Stomach (tissue), 8 donors: ENCODE measurements at regions not wholly inside any gene's neighbourhood (a gene's known extent, or its start where the extent isn't known, plus 50 kb on each side); places are given as distances from the start of the nearest gene placed in this dataset.

Experiments used
- DNase-seq, 2 donors: peaks; one replicate each; pipeline versions ENCODE4 v3.0.0 to v3.0.0-alpha.2; 2013 to 2019
- H3K27ac ChIP-seq, 5 donors: fragments of 200-600 bp in 4 of 5; sonication (generic) in 4 of 5; one replicate each; pipeline ENCODE4 v1.5.1; 2013 to 2019; ENCODE audit warnings: mild to moderate bottlenecking in 1 of 5, moderate library complexity in 1 of 5
- H3K27me3 ChIP-seq, 3 donors: fragments of 200-600 bp; sonication (generic); one replicate each; pipeline ENCODE4 v1.5.1; 2017 to 2019; ENCODE audit warnings: mixed run types in 1 of 3
- H3K36me3 ChIP-seq, 4 donors: fragments of 200-600 bp; sonication (generic); 1 replicate in 3 of 4; 2 replicates in 1 of 4; pipeline ENCODE4 v1.5.1; 2016 to 2019
- H3K4me1 ChIP-seq, 4 donors: fragments of 200-600 bp; sonication (generic); one replicate each; pipeline ENCODE4 v1.5.1; 2016 to 2019
- H3K4me3 ChIP-seq, 4 donors: fragments of 200-600 bp; sonication (generic) in 3 of 4; one replicate each; pipeline ENCODE4 v1.5.1; 2016 to 2019; ENCODE audit warnings: mild to moderate bottlenecking in 1 of 4
- H3K9me3 ChIP-seq, 4 donors: fragments of 200-600 bp; sonication (generic); one replicate each; pipeline ENCODE4 v1.5.1; 2016 to 2019
- CTCF ChIP-seq, 7 experiments: fragments of 450-650 bp in 4 of 7; fragments of 200-600 bp in 3 of 7; sonication (generic) in 3 of 7; IDR thresholded peaks; one replicate each; pipeline ENCODE4 v1.5.1; 2016 to 2019; ENCODE audit warnings: antibody characterized with exemption in 7 of 7, control low read depth in 2 of 7, mild to moderate bottlenecking in 1 of 7
- EP300 ChIP-seq: sonication (generic); formaldehyde crosslinking; IDR thresholded peaks from one replicate; pipeline ENCODE4 v1.6.1; 2017; ENCODE audit warnings: antibody characterized with exemption
- POLR2A ChIP-seq, 4 donors: fragments of 450-650 bp; IDR thresholded peaks; one replicate each; pipeline ENCODE4 v1.6.1; 2016; ENCODE audit warnings: antibody characterized with exemption in 4 of 4, control low read depth in 2 of 4, mild to moderate bottlenecking in 1 of 4, moderate library complexity in 1 of 4
- POLR2AphosphoS5 ChIP-seq, 3 donors: sonication (generic); formaldehyde crosslinking; IDR thresholded peaks; one replicate each; pipeline ENCODE4 v1.6.1; 2016; ENCODE audit warnings: antibody characterized with exemption in 3 of 3
- WGBS, 5 donors: extraction: QIAGEN DNeasy Blood & Tissue Kit in 3 of 5; methylation state at CpG; one replicate each; pipeline versions ENCODE4 v1.1.5 to v1.1.7; 2013 to 2018; 5-methylcytosine and 5-hydroxymethylcytosine counted together
- intact Hi-C: fragments of 100-400 bp; cut with DNase I; formaldehyde crosslinking; loops from one replicate; pipeline ENCODE4 v1.15.1; 2023; ENCODE audit warnings: low total_unique reads
- donor health status: healthy with polysubstance abuse.
- donor health status: Bipolar disorder and iron deficiency.
- donor health status: healthy.

GRCh38 chr14:29039171-29039570 lies 272.6 kb downstream of the FOXG1 start:
- Histone ChIP-seq H3K4me3 (no peak overlapping the region), H3K27me3 (no peaks in the 10 kb centered on the region), H3K9me3 (no peaks in the 10 kb centered on the region), H3K36me3 (no peaks in the 10 kb centered on the region), H3K4me1 (no peaks in the 10 kb centered on the region), H3K27ac (no peak overlapping the region)
- intact Hi-C loops: no loop called here
- WGBS, 5 donors: 54 to 68% (median 57%) methylated on average over 2 of the region's 2 CpGs
- TF ChIP-seq EP300 (no peak), POLR2AphosphoS5 (IDR thresholded peaks at IDR 0.05) (no peak), CTCF (IDR thresholded peaks at IDR 0.05) (no peak), POLR2A (IDR thresholded peaks at IDR 0.05) (no peak)
- DNase-seq: no peak

GRCh38 chr14:29042551-29042950 lies 276.0 kb downstream of the FOXG1 start:
- H3K27me3 ChIP-seq: no peaks in the 10 kb centered on the region
- TF ChIP-seq POLR2AphosphoS5 (IDR thresholded peaks at IDR 0.05) (no peak), POLR2A (IDR thresholded peaks at IDR 0.05) (no peak), EP300 (no peak), CTCF (IDR thresholded peaks at IDR 0.05) (no peak)
- WGBS, 5 donors: 68 to 81% (median 74%) methylated on average over 2 of the region's 2 CpGs

GRCh38 chr14:29043737-29044136 lies 277.1 kb downstream of the FOXG1 start:
- TF ChIP-seq POLR2A (IDR thresholded peaks at IDR 0.05) (no peak), EP300 (no peak), CTCF (IDR thresholded peaks at IDR 0.05) (no peak)
- Histone ChIP-seq H3K36me3 (no peaks in the 10 kb centered on the region), H3K4me3 (no peak overlapping the region), H3K27me3 (no peaks in the 10 kb centered on the region), H3K4me1 (no peaks in the 10 kb centered on the region), H3K27ac (no peak overlapping the region), H3K9me3 (no peaks in the 10 kb centered on the region)
- intact Hi-C loops: no loop called here
- 79 to 92% (median 89%) methylated on average over 2 of the region's 2 CpGs for WGBS, 5 donors
- DNase-seq: no peak

More at GRCh38 chr14:29042551-29042950, 276.0 kb downstream of the FOXG1 start:
- Histone ChIP-seq H3K27ac (no peak overlapping the region), H3K36me3 (no peaks in the 10 kb centered on the region), H3K4me1 (no peaks in the 10 kb centered on the region), H3K4me3 (no peak overlapping the region), H3K9me3 (no peaks in the 10 kb centered on the region)
- intact Hi-C loops: no loop called here
- no peak for DNase-seq

- no peak overlapping the region for H3K27ac ChIP-seq
Observed at GRCh38 chr14:29045237-29045636, 278.6 kb downstream of the FOXG1 start.

GRCh38 chr14:29054119-29054518 lies 287.5 kb downstream of the FOXG1 start:
- intact Hi-C loops: no loop called here
- Histone ChIP-seq H3K27ac (no peak overlapping the region), H3K36me3 (no peaks in the 10 kb centered on the region), H3K9me3 (peaks cover 0 to 17% (median 7%) of the 10 kb centered on the region in 4 donors), H3K4me3 (no peak overlapping the region), H3K27me3 (no peaks in the 10 kb centered on the region), H3K4me1 (no peaks in the 10 kb centered on the region)
- TF ChIP-seq CTCF (IDR thresholded peaks at IDR 0.05) (no peak), POLR2A (IDR thresholded peaks at IDR 0.05) (no peak), POLR2AphosphoS5 (IDR thresholded peaks at IDR 0.05) (no peak), EP300 (no peak)
- no peak for DNase-seq
- 56 to 75% (median 67%) methylated on average over 2 of the region's 2 CpGs for WGBS, 5 donors

More at GRCh38 chr14:29045237-29045636, 278.6 kb downstream of the FOXG1 start:
- no peak for TF ChIP-seq POLR2A (IDR thresholded peaks at IDR 0.05)
- Histone ChIP-seq H3K36me3 (no peaks in the 10 kb centered on the region), H3K9me3 (peaks cover 0 to 10% (median under 1%) of the 10 kb centered on the region in 4 donors), H3K27me3 (no peaks in the 10 kb centered on the region), H3K4me1 (no peaks in the 10 kb centered on the region), H3K4me3 (no peak overlapping the region)
- no peak for DNase-seq
- 54 to 70% (median 61%) methylated on average over 2 of the region's 2 CpGs for WGBS, 5 donors
- intact Hi-C loops: no loop called here
